Left ventricle myocardium inferior (tissue), 1 donor: ENCODE measurements at regions not wholly inside any gene's neighbourhood (a gene's known extent, or its start where the extent isn't known, plus 50 kb on each side); places are given as distances from the start of the nearest gene placed in this dataset.

Source experiments
- DNase-seq: peaks from one replicate; pipeline ENCODE4 v3.0.0-alpha.2; 2020
- H3K27ac ChIP-seq: fragments of 200-600 bp; replicated peaks from 2 replicates; pipeline ENCODE4 v1.8.0; 2021
- H3K27me3 ChIP-seq: fragments of 200-600 bp; 2 replicates; pipeline ENCODE4 v1.8.0; 2021; ENCODE audit warnings: low read depth
- H3K36me3 ChIP-seq: fragments of 200-600 bp; 2 replicates; pipeline ENCODE4 v1.8.0; 2021
- H3K4me1 ChIP-seq: fragments of 200-600 bp; 2 replicates; pipeline ENCODE4 v1.8.0; 2021
- H3K4me3 ChIP-seq: fragments of 200-600 bp; 2 replicates; pipeline ENCODE4 v1.8.0; 2021; ENCODE audit warnings: mild to moderate bottlenecking, moderate library complexity
- H3K9me3 ChIP-seq: fragments of 200-600 bp; replicated peaks from 2 replicates; pipeline ENCODE4 v1.8.0; 2021
- CTCF ChIP-seq: fragments of 200-600 bp; IDR thresholded peaks from 2 replicates; pipeline ENCODE4 v1.8.0; 2021; ENCODE audit warnings: antibody characterized with exemption, mild to moderate bottlenecking, borderline replicate concordance
- intact Hi-C: fragments of 100-400 bp; cut with micrococcal nuclease; formaldehyde crosslinking; loops from one replicate; pipeline ENCODE4 v1.11.0; 2022
- donor health status: DM: no; HTN: yes; CAD: no; lungs with severe emphysema.

DNA sequence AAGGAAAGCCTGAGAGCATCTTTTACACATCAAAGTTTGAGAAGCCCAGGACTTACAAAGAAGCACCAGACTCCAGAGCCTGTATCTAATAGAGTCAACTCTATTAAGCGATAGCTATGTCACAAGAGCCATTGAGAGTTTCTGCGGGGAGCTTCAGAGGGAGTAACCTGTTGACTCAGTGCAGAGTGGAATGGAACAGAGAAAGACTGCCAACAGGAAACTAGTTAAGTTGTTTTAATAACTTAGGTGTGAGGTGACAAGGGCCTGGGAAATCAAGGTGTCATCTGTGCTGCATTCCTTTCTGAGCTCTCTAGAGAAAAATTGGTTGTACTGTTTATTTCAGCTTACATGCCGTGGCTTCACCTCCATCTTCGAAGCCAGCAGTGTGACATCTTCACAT, 513.8 kb upstream of the POU3F3 start:
- intact Hi-C loops: no loop called here
- Histone ChIP-seq H3K36me3 (no peaks in the 10 kb centered on the region), H3K4me3 (no peak overlapping the region), H3K4me1 (no peaks in the 10 kb centered on the region), H3K27me3 (peaks cover 18% of the 10 kb centered on the region), H3K27ac (no peak overlapping the region), H3K9me3 (peaks cover 7% of the 10 kb centered on the region)
- TF ChIP-seq CTCF: no peak
- no peak for DNase-seq

- no peaks in the 10 kb centered on the region for H3K4me1 ChIP-seq
- no peak overlapping the region for H3K4me3 ChIP-seq
- intact Hi-C loops: no loop called here
- peaks cover 7% of the 10 kb centered on the region for H3K9me3 ChIP-seq
- no peak for DNase-seq
- H3K27ac ChIP-seq: no peak overlapping the region
- no peak for TF ChIP-seq CTCF
- H3K27me3 ChIP-seq: peaks cover 19% of the 10 kb centered on the region
- H3K36me3 ChIP-seq: no peaks in the 10 kb centered on the region
These were observed 512.8 kb upstream of the POU3F3 start for GRCh38 chr2:104340879-104341828.

DNA sequence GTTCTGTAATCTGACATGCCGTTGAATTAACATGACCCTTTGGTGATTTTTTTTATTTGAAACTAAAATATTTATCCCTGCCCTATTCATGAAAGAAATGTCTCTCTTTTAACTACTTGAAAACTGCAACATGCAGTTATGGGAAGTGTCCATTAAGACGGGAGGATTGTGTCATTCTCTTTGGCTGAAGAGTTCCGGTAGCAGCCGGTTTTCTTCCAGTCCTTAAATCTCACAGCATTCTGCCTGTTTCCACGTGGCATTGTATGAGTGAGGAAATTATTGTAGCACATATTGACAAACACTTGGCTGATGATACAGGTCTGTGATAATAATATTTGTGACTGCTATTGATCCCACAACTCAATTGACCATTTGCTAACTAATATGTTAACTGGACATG, 509.6 kb upstream of the POU3F3 start:
- no peaks in the 10 kb centered on the region for H3K36me3 ChIP-seq
- H3K4me1 ChIP-seq: no peaks in the 10 kb centered on the region
- no peaks in the 10 kb centered on the region for H3K9me3 ChIP-seq
- intact Hi-C loops: no loop called here
- no peak for TF ChIP-seq CTCF
- H3K27ac ChIP-seq: no peak overlapping the region
- no peak for DNase-seq
- H3K27me3 ChIP-seq: peaks cover 19% of the 10 kb centered on the region
- H3K4me3 ChIP-seq: no peak overlapping the region

GRCh38 chr2:104344985-104345384, 508.9 kb upstream of the POU3F3 start:
- peaks cover 19% of the 10 kb centered on the region for H3K27me3 ChIP-seq
- intact Hi-C loops: no loop called here
- no peaks in the 10 kb centered on the region for H3K4me1 ChIP-seq
- H3K4me3 ChIP-seq: no peak overlapping the region
- no peak for DNase-seq
- no peaks in the 10 kb centered on the region for H3K9me3 ChIP-seq
- TF ChIP-seq CTCF: no peak
- H3K27ac ChIP-seq: no peak overlapping the region
- H3K36me3 ChIP-seq: no peaks in the 10 kb centered on the region

- intact Hi-C loops: no loop called here
- TF ChIP-seq CTCF: no peak
- H3K9me3 ChIP-seq: no peaks in the 10 kb centered on the region
- H3K27ac ChIP-seq: no peak overlapping the region
- DNase-seq: no peak
- H3K4me3 ChIP-seq: no peak overlapping the region
- H3K36me3 ChIP-seq: no peaks in the 10 kb centered on the region
- peaks cover 18% of the 10 kb centered on the region for H3K27me3 ChIP-seq
- no peaks in the 10 kb centered on the region for H3K4me1 ChIP-seq
These were observed 495.8 kb upstream of the POU3F3 start for GRCh38 chr2:104358122-104358521.
